HG02759 (cell line): ENCODE measurements at regions not wholly inside any gene's neighbourhood (a gene's known extent, or its start where the extent isn't known, plus 50 kb on each side); places are given as distances from the start of the nearest gene placed in this dataset.
"Not testable (repeated sequence)": the region's sequence is repeated elsewhere in the genome, so short reads cannot be mapped to it uniquely, and the experiment has no call there.

Source experiments
- ATAC-seq: cut with Tn5 transposase; IDR thresholded peaks from one replicate; pipeline ENCODE4 v1.9.1; 2021; ENCODE audit warnings: mild to moderate bottlenecking, moderate library complexity; ENCODE audit not compliant: unreplicated experiment

DNA sequence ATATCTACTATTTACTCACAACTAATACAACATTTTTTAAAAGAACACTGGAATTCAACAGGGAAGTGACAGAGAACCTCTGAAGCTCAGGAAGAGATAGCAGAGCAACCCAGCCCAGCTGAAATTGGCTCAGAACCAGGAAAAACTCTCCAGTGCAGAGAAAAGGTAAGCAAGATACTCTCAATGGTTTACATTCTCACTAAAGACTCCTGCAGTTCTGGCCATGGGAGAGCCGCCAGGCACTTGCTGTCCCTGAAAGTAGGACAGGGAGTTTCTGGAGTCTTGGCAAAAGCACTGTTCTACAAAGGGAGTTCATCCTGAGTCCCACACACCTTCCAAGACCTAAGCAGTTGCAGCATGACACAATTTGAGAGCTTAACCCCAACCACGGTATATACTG, 330.8 kb downstream of the TRIM36 start:
- ATAC-seq: no peak

GRCh38 chr5:114830114-114830513, 339.6 kb downstream of the TRIM36 start:
- no peak for ATAC-seq

DNA sequence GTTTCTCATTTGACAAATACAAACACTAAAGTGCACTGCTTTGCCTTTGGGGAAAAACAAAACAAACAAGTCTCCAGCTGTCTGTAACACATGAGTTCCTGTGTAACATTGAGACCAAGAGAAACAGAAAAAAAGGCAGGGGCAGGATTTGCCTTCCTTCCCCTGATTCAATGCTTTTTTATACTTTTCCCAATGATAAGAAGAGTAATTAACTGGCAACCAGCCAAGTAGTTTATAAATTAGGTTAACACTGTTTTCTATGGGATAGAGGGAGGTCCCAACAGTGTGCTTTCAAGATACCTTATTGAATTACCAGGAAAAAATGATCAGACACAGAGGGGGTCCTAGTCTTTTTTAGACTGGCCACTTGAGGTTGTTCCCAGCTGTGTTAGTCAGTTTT, 346.8 kb downstream of the TRIM36 start:
- no peak for ATAC-seq

DNA sequence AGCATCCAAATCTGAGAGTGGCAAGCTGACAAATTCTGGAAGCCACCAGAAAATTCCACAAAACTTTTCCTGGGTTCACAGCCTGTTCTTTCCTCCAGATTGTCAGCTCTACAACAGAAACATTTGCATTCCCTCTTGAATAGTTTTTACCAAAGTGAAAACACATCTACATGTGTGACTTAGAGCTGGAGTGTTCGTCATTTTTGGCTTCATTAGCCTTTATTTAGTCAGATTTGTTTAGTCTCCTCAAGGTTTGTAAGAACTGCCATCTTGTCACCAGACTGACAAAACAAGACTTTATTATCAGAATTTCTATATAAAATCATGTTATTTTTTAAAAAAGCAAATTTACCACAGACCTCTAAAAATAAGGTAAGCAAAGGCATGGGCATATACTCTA, 347.3 kb downstream of the TRIM36 start:
- ATAC-seq: no peak

- no peak for ATAC-seq
These were observed 379.3 kb downstream of the TRIM36 start for GRCh38 chr5:114790403-114790792.

DNA sequence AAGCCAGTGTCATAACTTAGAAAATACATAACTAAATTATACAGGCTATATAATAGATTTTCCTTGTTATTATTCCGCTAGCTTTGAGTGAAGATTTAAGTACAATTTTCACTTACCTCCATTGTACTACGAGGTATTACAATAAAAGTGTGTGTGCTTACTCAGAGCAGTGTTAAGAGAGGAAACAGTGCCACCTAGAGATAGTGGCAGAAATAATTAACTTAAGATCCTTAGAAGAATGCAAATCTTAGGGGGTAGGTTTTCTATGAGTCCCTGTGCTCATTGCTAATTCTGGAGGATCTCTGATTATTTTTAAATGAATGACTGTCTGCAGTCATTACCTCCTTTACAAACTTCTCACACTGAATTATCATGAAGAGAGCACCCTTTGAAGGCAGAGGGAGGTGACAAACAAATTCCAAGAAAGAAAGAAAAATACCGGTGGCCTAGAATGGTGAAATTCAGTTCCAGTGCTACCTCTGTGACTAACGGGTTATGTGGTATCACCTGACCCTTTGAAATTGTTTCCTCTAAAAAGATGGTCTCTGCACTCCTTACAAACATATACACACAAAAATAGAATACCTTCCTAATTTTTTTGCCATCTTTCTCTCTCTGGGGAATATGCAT, 379.8 kb downstream of the TRIM36 start:
- peak; percentile 64 for ATAC-seq

- ATAC-seq: no peak
These were observed 386.8 kb downstream of the TRIM36 start for GRCh38 chr5:114782869-114783268.

- ATAC-seq: no peak
These were observed 387.5 kb downstream of the TRIM36 start for GRCh38 chr5:114782177-114782576.

DNA sequence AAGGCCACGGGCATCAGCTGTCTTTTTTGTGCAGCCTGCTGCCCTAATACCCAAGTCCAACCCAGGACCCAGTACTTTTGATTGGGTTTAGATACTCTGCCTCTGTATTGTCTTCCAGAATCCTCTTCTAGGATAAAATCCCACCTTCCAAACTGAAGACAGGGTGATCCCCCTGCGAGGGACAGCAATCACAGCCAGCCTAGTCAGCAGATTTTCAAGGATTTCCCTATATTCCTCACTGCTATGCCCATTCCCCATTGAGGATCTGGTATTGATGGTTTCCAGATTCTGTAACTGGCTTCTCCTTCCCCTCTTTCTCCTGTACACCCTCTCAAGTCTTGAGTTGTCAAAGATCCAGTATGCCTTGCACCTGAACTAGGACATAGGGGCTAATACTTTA, 389.4 kb downstream of the TRIM36 start:
- no peak for ATAC-seq

GRCh38 chr5:114744406-114744805, 382.5 kb downstream of the KCNN2 start:
- ATAC-seq: no peak

- no peak for ATAC-seq
These were observed 372.4 kb downstream of the KCNN2 start for GRCh38 chr5:114734238-114734637.

GRCh38 chr5:114729986-114730385, 368.1 kb downstream of the KCNN2 start:
- no peak for ATAC-seq

GRCh38 chr5:114727358-114727757, 365.5 kb downstream of the KCNN2 start:
- no peak for ATAC-seq

DNA sequence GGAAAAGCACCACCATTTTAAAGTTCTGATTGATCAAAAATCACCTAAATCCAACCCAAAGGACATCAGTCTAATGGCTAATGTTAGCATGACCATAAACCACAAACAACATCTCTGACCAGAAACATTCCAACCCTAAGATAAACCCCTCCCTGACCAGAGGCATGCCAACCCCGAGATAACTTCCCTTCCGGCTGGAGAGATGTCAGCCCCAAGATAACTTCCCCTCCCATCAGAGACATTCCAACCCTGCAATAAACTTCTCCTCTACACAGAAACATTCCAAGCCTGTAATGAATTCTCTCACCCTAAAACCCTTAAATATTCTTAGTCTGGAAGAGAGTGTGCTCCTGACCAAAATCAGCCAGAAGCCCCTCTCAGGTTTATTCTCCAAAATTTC, 364.3 kb downstream of the KCNN2 start:
- no peak for ATAC-seq

DNA sequence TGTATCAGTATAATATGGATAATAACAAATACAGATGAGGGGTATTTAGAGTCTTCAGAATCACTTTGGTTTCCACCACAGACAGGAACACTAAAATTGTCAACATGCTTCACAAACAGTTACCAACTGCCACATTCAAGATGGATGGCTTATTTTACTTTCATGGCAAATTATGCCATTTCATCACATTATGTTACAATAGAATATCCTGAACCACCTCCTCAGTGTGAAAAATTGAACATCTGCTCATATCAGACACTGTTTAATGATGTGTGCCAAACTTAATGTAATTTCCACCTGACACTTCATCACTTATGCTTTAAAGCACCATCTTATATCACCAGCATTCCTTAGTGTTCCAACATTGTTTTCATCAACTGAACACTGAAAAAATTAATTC, 357.4 kb downstream of the KCNN2 start:
- ATAC-seq: no peak

DNA sequence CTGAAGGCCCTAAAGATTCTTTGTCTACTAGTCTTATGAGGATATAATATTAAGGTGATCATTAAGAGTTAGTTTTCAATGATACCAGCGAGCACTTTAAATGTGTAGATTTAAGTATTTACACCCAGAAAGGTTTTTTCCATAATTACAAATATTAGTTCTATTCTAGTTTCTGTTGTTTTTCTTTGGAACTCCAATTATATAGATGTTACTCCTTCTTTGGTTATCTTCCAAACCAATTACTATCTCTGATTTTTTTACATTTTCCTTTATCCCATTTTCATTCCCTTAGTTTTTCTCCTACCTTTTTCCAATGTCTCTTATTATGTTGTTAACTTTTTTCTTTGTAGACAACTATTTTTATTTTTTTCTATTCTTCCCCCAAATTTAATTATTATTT, 355.1 kb downstream of the KCNN2 start:
- ATAC-seq: no peak

DNA sequence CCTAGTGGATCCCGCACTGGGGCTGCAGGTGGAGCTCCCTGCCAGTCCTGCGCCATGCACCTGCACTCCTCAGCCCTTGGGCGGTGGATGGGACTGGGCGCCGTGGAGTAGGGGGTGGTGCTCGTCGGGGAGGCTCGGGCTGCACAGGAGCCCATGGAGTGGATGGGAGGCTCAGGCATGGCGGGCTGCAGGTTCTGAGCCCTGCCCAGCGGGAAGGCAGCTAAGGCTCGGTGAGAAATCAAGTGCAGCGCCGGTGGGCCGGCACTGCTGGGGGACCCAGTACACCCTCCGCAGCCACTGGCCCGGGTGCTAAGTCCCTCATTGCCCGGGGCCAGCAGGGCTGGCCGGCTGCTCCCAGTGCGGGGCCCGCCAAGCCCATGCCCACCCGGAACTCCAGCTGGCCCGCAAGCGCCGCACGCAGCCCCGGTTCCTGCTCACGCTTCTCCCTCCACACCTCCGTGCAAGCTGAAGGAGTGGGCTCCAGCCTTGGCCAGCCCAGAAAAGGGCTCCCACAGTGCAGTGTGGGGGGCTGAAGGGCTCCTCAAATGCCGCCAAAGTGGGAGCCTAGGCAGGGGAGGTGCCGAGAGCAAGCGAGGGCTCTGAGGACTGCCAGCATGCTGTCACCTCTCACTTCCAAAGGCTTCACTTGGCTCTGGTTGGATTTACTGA, 342.5 kb downstream of the KCNN2 start:
- not testable (repeated sequence) for ATAC-seq

GRCh38 chr5:114702731-114703130, 340.9 kb downstream of the KCNN2 start:
- no peak for ATAC-seq

GRCh38 chr5:114702136-114702535, 340.3 kb downstream of the KCNN2 start:
- no peak for ATAC-seq

- ATAC-seq: no peak
These were observed 339.0 kb downstream of the KCNN2 start for GRCh38 chr5:114700823-114701222.

GRCh38 chr5:114695292-114695904, 333.5 kb downstream of the KCNN2 start:
- no peak for ATAC-seq

GRCh38 chr5:114686356-114686755, 324.5 kb downstream of the KCNN2 start:
- ATAC-seq: no peak
